ENCODE measurements at regions not wholly inside any gene's neighbourhood (a gene's known extent, or its start where the extent isn't known, plus 50 kb on each side); places are given as distances from the start of the nearest gene placed in this dataset.

GRCh38 chr3:178236555-178237277, 299.5 kb upstream of the KCNMB2 start:
- peak; percentile 43 for DNase-seq (ENCODE audit: low read depth)

- DNase-seq (ENCODE audit: low read depth) = no peak
Measured at GRCh38 chr3:178238179-178238578, 298.1 kb upstream of the KCNMB2 start.

- DNase-seq (ENCODE audit: low read depth) = peak; percentile 10
Measured at GRCh38 chr3:178244733-178245709, 291.2 kb upstream of the KCNMB2 start.

GRCh38 chr3:178246004-178246403, 290.2 kb upstream of the KCNMB2 start:
- DNase-seq (ENCODE audit: low read depth) = no peak

- peak; percentile 43 for DNase-seq (ENCODE audit: low read depth)
Measured at GRCh38 chr3:178255315-178255714, 280.9 kb upstream of the KCNMB2 start.

- no peak for DNase-seq (ENCODE audit: low read depth)
Measured at GRCh38 chr3:178257491-178257890, 278.7 kb upstream of the KCNMB2 start.

- DNase-seq (ENCODE audit: low read depth) = no peak
Measured at GRCh38 chr3:178258121-178258520, 278.1 kb upstream of the KCNMB2 start.

GRCh38 chr3:178259703-178260102, 276.5 kb upstream of the KCNMB2 start:
- DNase-seq (ENCODE audit: low read depth) = no peak

- no peak for DNase-seq (ENCODE audit: low read depth)
Measured at GRCh38 chr3:178260887-178261565, 275.2 kb upstream of the KCNMB2 start.

GRCh38 chr3:178263236-178263916, 272.9 kb upstream of the KCNMB2 start:
- peak; percentile 13 for DNase-seq (ENCODE audit: low read depth)

GRCh38 chr3:178267158-178267844, 268.9 kb upstream of the KCNMB2 start:
- no peak for DNase-seq (ENCODE audit: low read depth)

- DNase-seq (ENCODE audit: low read depth) = peak; percentile 30
Measured at GRCh38 chr3:178270838-178271237, 265.4 kb upstream of the KCNMB2 start.

GRCh38 chr3:178271740-178272387, 264.4 kb upstream of the KCNMB2 start:
- no peak for DNase-seq (ENCODE audit: low read depth)

- no peak for DNase-seq (ENCODE audit: low read depth)
Measured at GRCh38 chr3:178272841-178273240, 263.4 kb upstream of the KCNMB2 start.

GRCh38 chr3:178274711-178275110, 261.5 kb upstream of the KCNMB2 start:
- no peak for DNase-seq (ENCODE audit: low read depth)

GRCh38 chr3:178275311-178275710, 260.9 kb upstream of the KCNMB2 start:
- no peak for DNase-seq (ENCODE audit: low read depth)

- no peak for DNase-seq (ENCODE audit: low read depth)
Measured at GRCh38 chr3:178275793-178276192, 260.4 kb upstream of the KCNMB2 start.

- no peak for DNase-seq (ENCODE audit: low read depth)
Measured at GRCh38 chr3:178277605-178278004, 258.6 kb upstream of the KCNMB2 start.

GRCh38 chr3:178283561-178283960, 252.7 kb upstream of the KCNMB2 start:
- no peak for DNase-seq (ENCODE audit: low read depth)

GRCh38 chr3:178284181-178284580, 252.1 kb upstream of the KCNMB2 start:
- DNase-seq (ENCODE audit: low read depth) = no peak
